Endothelial cell of umbilical vein (primary cell): ENCODE measurements at regions not wholly inside any gene's neighbourhood (a gene's known extent, or its start where the extent isn't known, plus 50 kb on each side); places are given as distances from the start of the nearest gene placed in this dataset.

Source experiments
- BruUV-seq: library from RNA; stranded (reverse); fragments of 400-500 nt; replicated peaks from 2 replicates; lab custom pipeline; 2021; lab: Mats Ljungman, UMichigan
- CTCF ChIA-PET: fragments of 300-600, 350-600 bp; sonication (Branson Sonifier 250); formaldehyde crosslinking; loops from one replicate; lab custom pipeline; 2021; ENCODE audit warnings: antibody characterized with exemption, inconsistent platforms; lab: Charles Lee
- POLR2A ChIA-PET: fragments of 300-600, 350-600 bp; sonication (Branson Sonifier 250); formaldehyde crosslinking; loops from one replicate; lab custom pipeline; 2021; ENCODE audit warnings: antibody characterized with exemption, inconsistent platforms; lab: Charles Lee
- DNase-seq: peaks from one replicate; pipeline ENCODE4 v3.0.0-alpha.2; 2011; ENCODE audit warnings: low read depth, low spot score
- FAIRE-seq: peaks from 2 replicates; lab custom pipeline; 2011; peaks lifted over from hg19 to GRCh38; lab: Jason Lieb, UNC
- H2AFZ ChIP-seq: 2 replicates; pipeline ENCODE4 v1.6.0; 2012; ENCODE audit warnings: low read depth, low read length, control low read depth, inconsistent platforms
- H3K27ac ChIP-seq: 2 replicates; pipeline ENCODE4 v1.5.1; 2011; ENCODE audit warnings: low read depth, mild to moderate bottlenecking, control low read depth, low read length, moderate library complexity; ENCODE audit not compliant: insufficient read depth
- H3K27me3 ChIP-seq, 2 experiments: 2 replicates each; pipeline versions ENCODE4 v1.6.0 to v1.6.1; 2011; ENCODE audit warnings: low read length in 2 of 2, mixed read lengths in 1 of 2; ENCODE audit not compliant: control insufficient read depth in 2 of 2, insufficient read depth in 2 of 2
- H3K36me3 ChIP-seq, 2 experiments: 2 replicates in 1 of 2; 3 replicates in 1 of 2; pipeline ENCODE4 v1.5.1; 2011; ENCODE audit warnings: low read length in 2 of 2, mild to moderate bottlenecking in 1 of 2, moderate library complexity in 1 of 2; ENCODE audit not compliant: control insufficient read depth in 2 of 2, insufficient read depth in 2 of 2; ENCODE audit errors: extremely low read depth in 1 of 2
- H3K4me1 ChIP-seq: 3 replicates; pipeline ENCODE4 v1.5.1; 2011; ENCODE audit warnings: mild to moderate bottlenecking, low read length; ENCODE audit not compliant: control insufficient read depth, insufficient read depth; ENCODE audit errors: extremely low read depth
- H3K4me2 ChIP-seq: 2 replicates; pipeline ENCODE4 v1.6.1; 2011; ENCODE audit warnings: low read length, control low read depth, mixed read lengths; ENCODE audit not compliant: insufficient read depth
- H3K4me3 ChIP-seq, 3 experiments: fragments of 200-600 bp in 1 of 3; sonication (generic), shearing (Covaris generic) in 1 of 3; replicated peaks in 1 of 3; 2 replicates each; pipeline ENCODE4 v1.5.1; 2011 to 2016; ENCODE audit warnings: control low read depth in 3 of 3, low read length in 3 of 3, mild to moderate bottlenecking in 2 of 3, inconsistent platforms in 1 of 3, low read depth in 1 of 3, moderate library complexity in 1 of 3; ENCODE audit not compliant: insufficient read depth in 1 of 3
- H3K79me2 ChIP-seq: 2 replicates; pipeline ENCODE4 v1.6.0; 2012; ENCODE audit warnings: low read length, inconsistent platforms; ENCODE audit not compliant: control insufficient read depth, insufficient read depth
- H3K9ac ChIP-seq: replicated peaks from 2 replicates; pipeline ENCODE3; 2011; ENCODE audit warnings: low read length, control low read depth; ENCODE audit not compliant: insufficient read depth; ENCODE audit errors: extremely low read depth
- H3K9me1 ChIP-seq: replicated peaks from 3 replicates; pipeline ENCODE4 v1.6.0; 2011; ENCODE audit warnings: mild to moderate bottlenecking, low read length; ENCODE audit not compliant: control insufficient read depth, insufficient read depth; ENCODE audit errors: extremely low read depth
- H3K9me3 ChIP-seq: replicated peaks from 2 replicates; pipeline ENCODE4 v1.5.1; 2012; ENCODE audit warnings: low read length, inconsistent platforms; ENCODE audit not compliant: control insufficient read depth, insufficient read depth
- H4K20me1 ChIP-seq: replicated peaks from 2 replicates; pipeline ENCODE3; 2011; ENCODE audit warnings: mild to moderate bottlenecking, low read length; ENCODE audit not compliant: control insufficient read depth, insufficient read depth; ENCODE audit errors: extremely low read depth
- EZH2 ChIP-seq: IDR thresholded peaks from 2 replicates; pipeline ENCODE4 v1.6.1; 2012; ENCODE audit warnings: borderline replicate concordance, low read depth, mild to moderate bottlenecking, moderate library complexity, low read length, inconsistent platforms; ENCODE audit not compliant: severe bottlenecking
- FOS ChIP-seq: IDR thresholded peaks from 2 replicates; pipeline ENCODE4 v1.6.1; 2011; ENCODE audit warnings: mild to moderate bottlenecking, low read length, moderate library complexity, borderline replicate concordance; ENCODE audit not compliant: insufficient read depth
- GATA2 ChIP-seq: IDR thresholded peaks from 2 replicates; pipeline ENCODE4 v1.7.0; 2011; ENCODE audit warnings: low read depth, mild to moderate bottlenecking, moderate library complexity, mixed read lengths, low read length; ENCODE audit not compliant: insufficient read length, insufficient read depth
- MYC ChIP-seq: IDR thresholded peaks from one replicate; pipeline ENCODE4 v1.6.1; 2011; ENCODE audit warnings: mild to moderate bottlenecking, low read depth, low read length
- POLR2A ChIP-seq: IDR thresholded peaks from 2 replicates; pipeline ENCODE4 v1.6.1; 2012; ENCODE audit warnings: low read depth, mild to moderate bottlenecking, control low read depth, low read length
- POLR2AphosphoS5 ChIP-seq: IDR thresholded peaks from 2 replicates; pipeline ENCODE4 v1.6.1; 2012; ENCODE audit warnings: low read depth, mild to moderate bottlenecking, control low read depth, low read length, moderate library complexity; ENCODE audit not compliant: insufficient read depth
- dilution Hi-C: fragments of 300-500 bp; cut with MboI; formaldehyde crosslinking; loops from one replicate; pipeline ENCODE4 v1.15.0; 2019; ENCODE audit warnings: low sequenced_read_pairs; ENCODE audit not compliant: extremely low pct_ligation_motif_present
- intact Hi-C: fragments of 100-400 bp; cut with micrococcal nuclease; formaldehyde crosslinking; loops from one replicate; pipeline ENCODE4 v1.10.0; 2022
- TF ChIP-seq, protein P1 (sequence below), 2 donors: IDR thresholded peaks; 1 replicate in 1 of 2; 2 replicates in 1 of 2; pipeline ENCODE4 v1.5.1; 2011; ENCODE audit warnings: low read length in 2 of 2, mild to moderate bottlenecking in 2 of 2, moderate library complexity in 2 of 2, control low read depth in 1 of 2, inconsistent platforms in 1 of 2, low read depth in 1 of 2; ENCODE audit not compliant: insufficient read depth in 1 of 2; ENCODE audit errors: extremely low read depth in 1 of 2
- TF ChIP-seq, protein P2 (sequence below): IDR thresholded peaks from 2 replicates; pipeline ENCODE4 v1.6.1; 2011; ENCODE audit not compliant: insufficient read depth, insufficient read length

- no peaks in the 10 kb centered on the region for H3K9me1 ChIP-seq
- H3K79me2 ChIP-seq: no peaks in the 10 kb centered on the region
- dilution Hi-C loops: no loop called here
- H3K4me2 ChIP-seq: no peak overlapping the region
- H3K4me1 ChIP-seq: no peaks in the 10 kb centered on the region
- H3K36me3 ChIP-seq: no peaks in the 10 kb centered on the region
- DNase-seq (no peak), FAIRE-seq (no peak)
- BruUV-seq: no TSS peak
- no peak overlapping the region for H3K4me3 ChIP-seq
- intact Hi-C loops: no loop called here
- TF ChIP-seq POLR2A (no peak), POLR2AphosphoS5 (no peak), EZH2 (no peak), FOS (no peak), MYC (no peak), GATA2 (no peak)
- TF ChIP-seq, protein P1, sequence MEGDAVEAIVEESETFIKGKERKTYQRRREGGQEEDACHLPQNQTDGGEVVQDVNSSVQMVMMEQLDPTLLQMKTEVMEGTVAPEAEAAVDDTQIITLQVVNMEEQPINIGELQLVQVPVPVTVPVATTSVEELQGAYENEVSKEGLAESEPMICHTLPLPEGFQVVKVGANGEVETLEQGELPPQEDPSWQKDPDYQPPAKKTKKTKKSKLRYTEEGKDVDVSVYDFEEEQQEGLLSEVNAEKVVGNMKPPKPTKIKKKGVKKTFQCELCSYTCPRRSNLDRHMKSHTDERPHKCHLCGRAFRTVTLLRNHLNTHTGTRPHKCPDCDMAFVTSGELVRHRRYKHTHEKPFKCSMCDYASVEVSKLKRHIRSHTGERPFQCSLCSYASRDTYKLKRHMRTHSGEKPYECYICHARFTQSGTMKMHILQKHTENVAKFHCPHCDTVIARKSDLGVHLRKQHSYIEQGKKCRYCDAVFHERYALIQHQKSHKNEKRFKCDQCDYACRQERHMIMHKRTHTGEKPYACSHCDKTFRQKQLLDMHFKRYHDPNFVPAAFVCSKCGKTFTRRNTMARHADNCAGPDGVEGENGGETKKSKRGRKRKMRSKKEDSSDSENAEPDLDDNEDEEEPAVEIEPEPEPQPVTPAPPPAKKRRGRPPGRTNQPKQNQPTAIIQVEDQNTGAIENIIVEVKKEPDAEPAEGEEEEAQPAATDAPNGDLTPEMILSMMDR (IDR thresholded peaks at IDR 0.05; ENCODE audit: extremely low read depth in 1 of 2, insufficient read depth in 1 of 2, low read depth in 1 of 2, low read length in 2 of 2): no peak
- TF ChIP-seq, protein P2, sequence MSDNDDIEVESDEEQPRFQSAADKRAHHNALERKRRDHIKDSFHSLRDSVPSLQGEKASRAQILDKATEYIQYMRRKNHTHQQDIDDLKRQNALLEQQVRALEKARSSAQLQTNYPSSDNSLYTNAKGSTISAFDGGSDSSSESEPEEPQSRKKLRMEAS: no peak
- no peaks in the 10 kb centered on the region for H4K20me1 ChIP-seq
- no peak overlapping the region for H3K27ac ChIP-seq
- H3K9ac ChIP-seq: no peak overlapping the region
- ChIA-PET CTCF (no interaction called here), POLR2A (no interaction called here)
- no peak overlapping the region for H2AFZ ChIP-seq
- no peaks in the 10 kb centered on the region for H3K9me3 ChIP-seq
- no peaks in the 10 kb centered on the region for H3K27me3 ChIP-seq
These were observed 369.0 kb upstream of the TMTC1 start for GRCh38 chr12:30152705-30153104.
